Central memory CD8-positive, alpha-beta T cell (primary cell): ENCODE measurements at regions not wholly inside any gene's neighbourhood (a gene's known extent, or its start where the extent isn't known, plus 50 kb on each side); places are given as distances from the start of the nearest gene placed in this dataset.

Experiments used
- ATAC-seq: fragments of 150-1000 bp; cut with Tn5 transposase; replicated peaks from 2 replicates; pipeline ENCODE4 v1.10.0; 2022; ENCODE audit warnings: mild to moderate bottlenecking, moderate FRiP score, moderate number of reproducible peaks; ENCODE audit not compliant: poor library complexity, severe bottlenecking; ENCODE audit errors: extremely low read depth
- DNase-seq, 2 donors: peaks; one replicate each; pipeline ENCODE4 v3.0.0; 2021; ENCODE audit warnings: low spot score in 2 of 2
- H3K27ac Mint-ChIP-seq: one replicate; pipeline ENCODE4 v1.8.0; 2022; ENCODE audit warnings: low read depth, mild to moderate bottlenecking, moderate library complexity, mixed read lengths
- H3K27me3 Mint-ChIP-seq: one replicate; pipeline ENCODE4 v1.8.0; 2022; ENCODE audit warnings: mixed read lengths
- H3K36me3 Mint-ChIP-seq: one replicate; pipeline ENCODE4 v1.8.0; 2022; ENCODE audit warnings: mild to moderate bottlenecking, moderate library complexity, mixed read lengths; ENCODE audit not compliant: insufficient read depth
- H3K4me1 Mint-ChIP-seq: one replicate; pipeline ENCODE4 v1.8.0; 2022; ENCODE audit warnings: mixed read lengths
- H3K4me3 Mint-ChIP-seq: one replicate; pipeline ENCODE4 v1.8.0; 2022; ENCODE audit warnings: mild to moderate bottlenecking, moderate library complexity, mixed read lengths
- H3K9me3 Mint-ChIP-seq: one replicate; pipeline ENCODE4 v1.8.0; 2022; ENCODE audit warnings: mixed read lengths

GRCh38 chr1:220991506-220991905 is 112.3 kb downstream of the HLX start:
- no peak for ATAC-seq
- Mint-ChIP-seq H3K27ac (no peak overlapping the region), H3K4me1 (no peaks in the 10 kb centered on the region), H3K9me3 (peaks cover 10% of the 10 kb centered on the region), H3K4me3 (no peak overlapping the region), H3K36me3 (no peaks in the 10 kb centered on the region), H3K27me3 (peaks cover 19% of the 10 kb centered on the region)
- no peak for DNase-seq

DNA sequence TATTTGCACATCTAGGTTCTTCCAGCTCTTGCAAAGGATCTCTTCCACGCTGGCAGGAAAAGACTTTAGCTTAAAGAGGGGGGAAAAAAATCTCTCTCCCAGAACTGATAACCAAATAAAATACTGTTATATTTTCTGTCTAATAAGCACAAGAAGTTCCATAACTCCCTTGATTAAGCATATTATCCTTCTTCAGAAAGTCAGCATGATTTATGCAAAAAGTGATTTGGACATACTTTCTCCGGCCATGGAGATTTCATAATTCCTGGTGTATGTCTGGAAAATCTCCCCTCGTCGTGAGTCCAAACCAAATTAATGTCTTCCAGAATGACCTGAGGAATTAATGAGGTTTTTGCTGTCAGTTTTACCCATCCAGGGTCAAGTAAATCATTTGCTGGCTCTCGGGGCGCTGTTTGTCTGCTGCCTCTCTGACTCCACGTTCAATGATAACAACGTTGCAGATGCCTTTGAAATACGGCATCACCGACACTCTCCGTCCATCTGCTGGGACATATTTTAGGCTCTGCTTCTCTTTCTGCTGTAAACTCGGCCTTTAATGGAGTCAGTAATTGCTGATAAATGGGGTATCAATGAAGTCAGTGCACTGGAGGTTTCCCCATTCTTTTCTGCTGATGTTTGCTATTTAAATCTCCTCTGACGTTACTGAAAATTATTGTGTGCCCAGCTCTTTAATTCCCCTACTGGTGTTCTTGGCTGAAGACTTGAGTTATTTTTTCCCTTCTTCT is 112.9 kb downstream of the HLX start:
- H3K27me3 Mint-ChIP-seq: peaks cover 19% of the 10 kb centered on the region
- DNase-seq (no peak), ATAC-seq (no peak)
- H3K4me3 Mint-ChIP-seq: no peak overlapping the region
- H3K4me1 Mint-ChIP-seq: no peaks in the 10 kb centered on the region
- H3K36me3 Mint-ChIP-seq: no peaks in the 10 kb centered on the region
- H3K9me3 Mint-ChIP-seq: peaks cover 15% of the 10 kb centered on the region
- no peak overlapping the region for H3K27ac Mint-ChIP-seq

DNA sequence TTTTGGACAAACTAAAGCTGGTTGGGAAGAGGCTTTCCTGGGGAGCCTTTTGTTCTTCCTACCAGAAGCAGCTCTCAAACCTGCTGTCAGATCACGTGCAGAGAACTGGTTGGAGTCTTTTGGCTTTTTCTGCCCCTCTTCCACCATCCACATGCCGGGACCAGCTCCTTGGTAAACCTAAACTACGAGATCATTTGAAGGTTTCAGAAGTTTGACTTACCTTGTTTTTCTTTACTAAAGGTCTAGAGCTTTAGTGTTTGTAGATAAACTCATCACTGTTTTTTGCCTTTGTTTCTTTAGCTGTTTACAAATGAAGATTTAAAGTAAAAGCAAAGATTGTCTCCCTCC is 113.4 kb downstream of the HLX start:
- Mint-ChIP-seq H3K27me3 (peaks cover 19% of the 10 kb centered on the region), H3K27ac (no peak overlapping the region)

GRCh38 chr1:220994671-220995070 is 115.4 kb downstream of the HLX start:
- no peaks in the 10 kb centered on the region for H3K4me1 Mint-ChIP-seq
- DNase-seq (no peak), ATAC-seq (no peak)
- H3K36me3 Mint-ChIP-seq: no peaks in the 10 kb centered on the region
- H3K4me3 Mint-ChIP-seq: no peak overlapping the region
- H3K9me3 Mint-ChIP-seq: peaks cover 15% of the 10 kb centered on the region
- no peak overlapping the region for H3K27ac Mint-ChIP-seq
- H3K27me3 Mint-ChIP-seq: peaks cover 19% of the 10 kb centered on the region

More for the DNA sequence above, 113.4 kb downstream of the HLX start:
- ATAC-seq: no peak
- H3K9me3 Mint-ChIP-seq: peaks cover 15% of the 10 kb centered on the region
- H3K4me3 Mint-ChIP-seq: no peak overlapping the region
- no peaks in the 10 kb centered on the region for H3K4me1 Mint-ChIP-seq
- no peaks in the 10 kb centered on the region for H3K36me3 Mint-ChIP-seq
- DNase-seq: no peak

DNA sequence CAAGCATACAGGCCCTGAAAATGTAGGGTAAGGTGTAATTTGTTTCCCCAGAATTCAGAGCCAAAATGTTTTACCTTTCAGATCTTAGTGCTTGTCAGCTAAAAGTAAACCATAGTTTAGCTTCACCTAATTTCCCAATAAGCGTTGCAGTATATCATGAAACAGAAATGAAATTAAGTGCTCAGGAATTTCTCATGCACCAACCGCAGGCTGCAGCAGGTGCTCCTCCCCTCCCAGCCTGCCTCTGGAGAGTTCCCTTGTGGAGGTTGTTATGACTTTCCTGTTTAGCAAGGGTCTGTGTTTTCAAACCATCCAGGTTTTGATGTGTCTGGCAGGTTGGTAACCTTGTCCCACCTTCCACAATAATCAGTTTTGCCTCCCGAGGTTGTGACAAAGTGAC is 118.5 kb downstream of the HLX start:
- H3K4me3 Mint-ChIP-seq: no peak overlapping the region
- no peaks in the 10 kb centered on the region for H3K4me1 Mint-ChIP-seq
- H3K36me3 Mint-ChIP-seq: no peaks in the 10 kb centered on the region
- peaks cover 5% of the 10 kb centered on the region for H3K9me3 Mint-ChIP-seq
- H3K27ac Mint-ChIP-seq: no peak overlapping the region
- peaks cover 14% of the 10 kb centered on the region for H3K27me3 Mint-ChIP-seq
- DNase-seq (no peak), ATAC-seq (no peak)

DNA sequence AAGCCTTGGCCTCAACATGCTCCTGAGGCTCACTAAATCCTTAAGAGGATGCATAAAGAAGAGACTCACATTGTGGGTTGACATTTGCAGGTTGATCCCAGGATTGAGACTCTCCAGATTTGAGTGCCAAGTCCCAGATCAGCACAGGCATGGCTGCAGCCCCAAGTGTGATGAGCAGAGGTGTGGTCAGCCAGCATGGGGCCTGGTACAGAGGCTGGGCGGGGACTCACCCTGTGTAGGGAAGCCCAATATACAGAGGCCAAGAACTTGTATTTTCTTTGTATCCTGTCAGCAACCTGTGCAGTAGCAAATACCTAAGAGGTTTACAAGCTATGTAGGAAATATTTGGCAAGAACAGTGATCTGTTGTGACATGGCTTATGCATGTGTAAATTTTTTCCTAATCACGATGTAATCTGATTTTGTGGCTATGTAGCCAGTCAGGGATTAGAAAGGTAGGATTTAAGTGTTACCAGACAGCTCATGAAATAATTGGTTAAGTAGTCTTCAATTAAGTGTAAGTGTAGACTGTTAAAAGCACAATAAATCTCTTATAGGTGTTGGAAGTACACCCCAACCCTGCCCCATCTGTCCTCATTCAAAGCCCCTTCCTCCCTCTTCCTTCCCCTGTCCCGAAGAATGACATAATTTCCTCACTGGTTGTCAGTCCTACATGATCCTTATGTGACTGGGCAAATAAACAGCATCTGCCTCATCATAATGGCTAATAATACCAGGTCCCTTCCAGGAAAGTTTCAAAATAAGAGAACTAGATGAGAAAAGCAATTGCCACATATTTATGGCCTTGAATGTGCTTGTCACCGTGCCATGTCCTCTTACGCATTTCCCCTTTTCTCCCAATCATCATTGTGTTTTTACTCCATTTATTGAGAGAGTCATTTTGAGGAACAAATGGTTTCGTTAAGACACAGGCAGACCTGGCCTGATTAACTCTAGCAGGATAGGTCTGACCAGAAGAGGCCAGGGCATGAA is 120.9 kb downstream of the HLX start:
- H3K4me3 Mint-ChIP-seq: no peak overlapping the region
- no peaks in the 10 kb centered on the region for H3K36me3 Mint-ChIP-seq
- H3K4me1 Mint-ChIP-seq: no peaks in the 10 kb centered on the region
- no peak for ATAC-seq
- H3K27me3 Mint-ChIP-seq: no peaks in the 10 kb centered on the region
- peaks cover 5% of the 10 kb centered on the region for H3K9me3 Mint-ChIP-seq
- H3K27ac Mint-ChIP-seq: no peak overlapping the region
- DNase-seq: no peak

DNA sequence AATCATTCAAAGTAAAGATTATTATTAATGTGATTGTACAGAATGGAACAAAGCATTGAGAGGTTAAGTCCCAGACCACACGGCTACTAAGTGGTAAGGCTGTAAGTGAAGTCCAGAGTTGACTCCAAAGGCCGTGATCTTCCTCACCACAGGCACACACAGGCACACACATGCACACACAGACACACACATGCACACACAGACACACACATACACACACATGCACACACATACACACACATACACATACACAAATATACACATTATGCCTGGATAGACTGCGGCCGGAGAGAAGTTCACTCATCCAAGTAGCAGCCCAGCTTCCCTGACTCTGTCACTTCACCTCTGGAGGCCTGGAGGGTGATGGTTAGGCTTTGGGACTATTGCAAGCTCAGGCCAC is 121.9 kb downstream of the HLX start:
- no peaks in the 10 kb centered on the region for H3K27me3 Mint-ChIP-seq
- DNase-seq (no peak), ATAC-seq (no peak)
- H3K4me1 Mint-ChIP-seq: no peaks in the 10 kb centered on the region
- H3K27ac Mint-ChIP-seq: no peak overlapping the region
- H3K36me3 Mint-ChIP-seq: no peaks in the 10 kb centered on the region
- no peak overlapping the region for H3K4me3 Mint-ChIP-seq
- H3K9me3 Mint-ChIP-seq: peaks cover 5% of the 10 kb centered on the region

GRCh38 chr1:221002601-221003000 is 123.4 kb downstream of the HLX start:
- H3K36me3 Mint-ChIP-seq: no peaks in the 10 kb centered on the region

DNA sequence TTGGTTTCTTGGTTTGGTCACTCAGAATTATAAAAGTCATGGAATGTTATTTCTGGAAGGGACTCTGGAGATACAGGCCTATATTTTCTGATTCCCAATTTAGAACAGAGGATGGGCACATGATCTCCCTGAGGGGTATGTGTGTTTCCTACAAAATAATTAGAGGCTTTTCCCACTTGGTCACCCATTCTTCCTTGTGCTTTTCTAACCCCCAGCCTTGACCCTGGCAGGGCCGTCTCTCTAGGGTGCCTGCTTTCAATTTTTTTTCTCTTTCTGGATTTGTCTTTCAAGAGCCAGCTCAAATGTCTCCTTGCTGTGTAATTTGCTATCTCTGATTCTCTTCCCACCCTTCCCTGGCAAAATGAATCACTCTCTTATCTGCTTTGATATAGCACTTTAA is 131.9 kb downstream of the HLX start:
- no peak overlapping the region for H3K4me3 Mint-ChIP-seq
- H3K27me3 Mint-ChIP-seq: no peaks in the 10 kb centered on the region
- no peaks in the 10 kb centered on the region for H3K4me1 Mint-ChIP-seq
- no peak for DNase-seq
- ATAC-seq: no peak
- no peaks in the 10 kb centered on the region for H3K9me3 Mint-ChIP-seq
- no peaks in the 10 kb centered on the region for H3K36me3 Mint-ChIP-seq
- no peak overlapping the region for H3K27ac Mint-ChIP-seq

More at GRCh38 chr1:221002601-221003000, 123.4 kb downstream of the HLX start:
- ATAC-seq (no peak), DNase-seq (no peak)
- no peaks in the 10 kb centered on the region for H3K9me3 Mint-ChIP-seq
- no peaks in the 10 kb centered on the region for H3K4me1 Mint-ChIP-seq
- H3K27ac Mint-ChIP-seq: no peak overlapping the region
- H3K4me3 Mint-ChIP-seq: no peak overlapping the region
- H3K27me3 Mint-ChIP-seq: no peaks in the 10 kb centered on the region

DNA sequence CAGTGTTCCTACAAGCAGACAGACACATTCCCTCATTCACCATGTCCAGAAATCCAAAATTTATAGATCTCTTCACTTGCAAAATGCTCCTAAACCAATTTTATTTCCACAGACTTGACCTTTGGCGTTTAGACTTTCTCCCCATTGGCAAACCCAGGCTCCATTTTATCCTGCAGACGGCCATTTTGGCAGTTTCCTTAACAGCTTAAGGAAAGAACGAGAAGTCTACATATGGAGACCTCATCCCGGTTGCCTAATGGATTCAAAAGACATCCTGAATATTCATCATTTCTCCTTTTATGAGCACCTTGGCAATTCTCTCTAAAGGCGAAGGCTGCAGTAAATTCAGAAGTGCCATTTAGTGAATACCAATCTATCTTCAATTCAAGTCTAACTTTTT is 132.9 kb downstream of the HLX start:
- ATAC-seq: no peak
- Mint-ChIP-seq H3K36me3 (no peaks in the 10 kb centered on the region), H3K9me3 (no peaks in the 10 kb centered on the region)

DNA sequence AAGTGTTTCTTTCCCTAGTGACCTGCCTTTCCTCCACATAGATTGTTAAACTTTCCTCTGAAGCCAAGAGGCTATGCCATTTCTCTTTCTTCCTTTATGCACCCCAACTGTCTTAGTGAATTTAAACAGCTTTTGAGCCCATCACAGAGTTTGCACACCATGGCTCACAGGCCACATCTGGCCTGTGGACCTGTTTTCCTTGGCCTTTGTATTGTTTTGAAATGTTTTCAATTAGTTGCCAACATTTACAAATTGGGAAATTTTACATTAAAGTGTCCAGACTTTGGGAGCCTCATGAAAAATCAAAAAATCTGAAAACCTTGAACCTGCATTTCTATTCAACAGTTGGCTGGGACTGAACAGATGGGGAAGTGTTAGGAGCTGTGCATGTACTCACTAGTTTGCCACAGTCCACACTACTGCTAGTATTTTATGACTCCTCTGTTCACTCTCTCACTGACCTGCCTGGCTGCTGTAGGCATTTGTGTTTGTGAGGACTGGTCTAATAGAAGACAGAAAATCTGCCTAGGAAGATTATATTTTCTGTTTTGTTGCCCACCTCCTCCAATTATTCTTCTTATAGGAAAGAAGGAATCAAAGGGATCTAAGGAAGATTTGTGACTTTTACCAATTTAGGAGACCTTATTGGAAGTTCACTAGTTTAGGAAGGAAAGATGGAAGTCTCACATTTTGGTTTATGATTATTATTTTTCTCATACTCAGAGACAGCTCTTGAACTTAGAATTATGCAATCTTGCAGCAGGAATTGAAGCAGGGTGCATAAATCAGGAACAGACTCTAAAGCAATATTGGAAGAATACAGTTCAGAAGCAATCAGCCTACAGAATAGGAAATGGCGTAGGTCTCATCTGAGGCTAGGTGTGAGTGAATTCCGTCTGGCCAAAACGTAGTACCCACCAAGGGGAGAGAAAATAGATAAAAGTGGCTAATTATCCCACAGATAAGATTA is 134.7 kb downstream of the HLX start:
- Mint-ChIP-seq H3K4me1 (no peaks in the 10 kb centered on the region), H3K27me3 (no peaks in the 10 kb centered on the region), H3K4me3 (no peak overlapping the region), H3K36me3 (no peaks in the 10 kb centered on the region), H3K9me3 (no peaks in the 10 kb centered on the region), H3K27ac (no peak overlapping the region)
- DNase-seq (no peak), ATAC-seq (no peak)

More for the DNA sequence above, 132.9 kb downstream of the HLX start:
- no peaks in the 10 kb centered on the region for H3K27me3 Mint-ChIP-seq
- no peak overlapping the region for H3K4me3 Mint-ChIP-seq
- no peak overlapping the region for H3K27ac Mint-ChIP-seq
- no peak for DNase-seq
- H3K4me1 Mint-ChIP-seq: no peaks in the 10 kb centered on the region

GRCh38 chr1:221015159-221015790 is 136.0 kb downstream of the HLX start:
- no peak for ATAC-seq

More at GRCh38 chr1:221015159-221015790, 136.0 kb downstream of the HLX start:
- Mint-ChIP-seq H3K27me3 (no peaks in the 10 kb centered on the region), H3K27ac (no peak overlapping the region), H3K4me3 (no peak overlapping the region), H3K4me1 (no peaks in the 10 kb centered on the region), H3K36me3 (no peaks in the 10 kb centered on the region), H3K9me3 (no peaks in the 10 kb centered on the region)
- no peak for DNase-seq
